GM03348 (cell line): ENCODE measurements at regions not wholly inside any gene's neighbourhood (a gene's known extent, or its start where the extent isn't known, plus 50 kb on each side); places are given as distances from the start of the nearest gene placed in this dataset.

Experiments
- DNase-seq: peaks from one replicate; pipeline ENCODE4 v3.0.0; 2012; ENCODE audit warnings: low spot score

DNA sequence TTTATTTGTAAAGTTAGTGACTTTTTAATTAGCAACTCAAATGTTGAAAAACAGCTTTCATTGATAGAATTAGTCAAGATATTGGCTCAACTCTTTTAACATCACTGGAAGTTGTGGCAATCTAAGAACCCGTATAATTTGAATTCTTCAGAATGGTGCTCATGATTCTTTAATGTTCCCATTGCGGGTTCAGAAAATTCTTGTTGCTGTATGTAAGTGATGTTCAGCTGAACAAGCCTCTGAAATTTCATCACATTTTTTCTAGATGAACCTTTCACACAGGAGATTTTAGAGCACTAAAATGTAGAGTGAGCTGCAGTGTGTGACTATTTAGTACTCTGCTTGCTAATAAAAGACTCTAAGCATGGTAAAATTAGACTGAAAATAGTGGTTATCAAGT, 1317.7 kb downstream of the FSTL5 start:
- DNase-seq, result no peak

DNA sequence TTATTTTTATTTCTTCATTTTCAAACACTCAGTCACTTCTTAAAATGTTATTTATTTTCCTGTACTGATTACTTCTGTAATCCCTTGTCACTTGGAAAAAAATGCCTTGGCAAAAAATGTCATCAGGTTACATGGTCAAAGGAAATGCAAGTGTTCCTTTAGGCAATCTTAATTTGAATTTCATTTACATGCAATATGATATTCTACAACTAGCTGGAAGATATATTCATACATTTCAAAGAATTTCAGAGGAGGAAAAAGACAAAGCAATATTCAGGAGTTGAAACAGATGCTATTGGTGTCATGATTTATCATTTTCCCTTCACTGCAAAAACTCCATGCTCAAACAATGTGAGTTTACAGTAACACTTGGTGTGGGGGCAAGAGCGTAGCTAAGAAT, 1316.6 kb downstream of the FSTL5 start:
- no peak for DNase-seq

- no peak for DNase-seq
These were observed 1315.3 kb downstream of the FSTL5 start for GRCh38 chr4:160848489-160848888.

DNA sequence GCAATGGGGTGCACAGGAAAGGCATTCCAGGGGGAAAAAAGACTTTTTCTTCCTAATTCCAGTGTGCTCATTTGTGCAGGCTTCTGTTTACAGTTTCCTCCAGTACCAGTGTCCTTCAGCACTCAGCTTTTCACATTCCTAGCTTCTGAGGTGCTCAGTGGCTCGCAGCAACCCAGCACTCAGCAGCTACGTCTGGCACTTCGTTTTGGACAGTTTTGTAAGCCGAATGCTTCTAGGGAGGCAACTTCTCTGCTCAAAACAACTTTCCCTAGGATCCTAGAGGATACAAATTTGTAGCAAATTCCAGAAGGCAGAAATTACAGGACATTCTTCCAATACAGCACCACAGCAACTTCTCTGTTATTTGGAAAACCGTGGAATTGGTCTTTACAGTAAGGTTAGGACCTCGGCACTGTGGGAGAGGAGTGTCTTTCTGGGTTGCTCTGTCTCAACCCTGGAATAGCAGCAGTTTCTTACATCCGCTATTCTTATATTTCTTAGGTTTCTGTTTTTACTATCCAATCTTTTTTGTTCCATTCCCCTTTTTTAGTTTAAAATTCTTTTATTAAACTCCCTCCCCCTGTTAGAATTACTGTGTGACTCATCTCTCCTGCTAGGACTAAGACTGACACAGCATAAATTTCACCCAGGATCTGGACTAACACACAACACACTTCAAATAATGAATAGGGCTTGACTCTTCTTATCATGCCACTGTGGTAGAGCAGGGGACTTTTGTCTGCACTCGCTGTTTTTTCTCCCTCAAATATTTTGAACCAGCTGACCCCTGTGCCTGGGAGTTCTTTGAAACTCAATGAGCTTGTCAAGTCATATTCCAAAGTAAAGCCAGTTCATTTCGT, 1314.7 kb downstream of the FSTL5 start:
- DNase-seq, result no peak

- DNase-seq, result no peak
These were observed 1299.5 kb downstream of the FSTL5 start for GRCh38 chr4:160864253-160864652.

DNA sequence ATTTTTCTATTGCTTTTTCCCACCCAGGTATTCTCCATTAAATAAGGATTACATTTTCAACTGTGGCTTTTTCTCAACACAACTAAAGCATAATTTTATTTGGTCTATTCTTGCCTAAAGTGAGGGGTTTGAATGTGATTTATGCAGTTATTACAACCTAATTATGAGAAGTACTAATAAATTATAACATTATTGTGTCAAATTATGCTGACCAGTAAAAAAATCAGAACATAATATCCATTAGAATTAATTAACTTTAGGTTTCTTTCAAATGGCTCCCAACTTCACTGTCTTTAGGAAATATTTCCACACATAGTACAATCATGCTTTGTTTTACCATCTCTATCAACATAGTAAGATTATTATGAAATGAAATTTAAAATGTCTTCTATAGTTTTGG, 1293.9 kb downstream of the FSTL5 start:
- no peak for DNase-seq

DNA sequence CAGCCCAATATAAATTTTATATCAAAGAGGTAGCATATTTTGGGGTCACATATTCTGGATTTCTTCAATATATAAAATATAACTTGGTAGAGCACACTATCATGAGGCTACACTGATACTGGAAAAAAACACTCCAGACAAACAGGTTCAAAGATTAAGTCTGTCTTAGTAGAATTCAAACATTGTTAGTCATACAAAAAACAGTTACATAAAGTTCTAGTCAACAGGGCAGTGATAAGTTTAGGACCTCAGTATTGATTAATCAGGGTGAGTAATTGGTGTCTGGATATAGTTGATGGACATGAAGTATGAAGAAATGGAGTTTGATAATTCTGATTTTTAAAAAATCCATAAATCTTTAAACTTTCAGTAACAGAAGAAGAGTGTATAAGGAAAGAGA, 1291.3 kb downstream of the FSTL5 start:
- DNase-seq, result no peak

- DNase-seq, result no peak
These were observed 1286.6 kb downstream of the FSTL5 start for GRCh38 chr4:160877087-160877790.

GRCh38 chr4:160880180-160880579, 1283.6 kb downstream of the FSTL5 start:
- no peak for DNase-seq

GRCh38 chr4:160887668-160888067, 1276.1 kb downstream of the FSTL5 start:
- no peak for DNase-seq

DNA sequence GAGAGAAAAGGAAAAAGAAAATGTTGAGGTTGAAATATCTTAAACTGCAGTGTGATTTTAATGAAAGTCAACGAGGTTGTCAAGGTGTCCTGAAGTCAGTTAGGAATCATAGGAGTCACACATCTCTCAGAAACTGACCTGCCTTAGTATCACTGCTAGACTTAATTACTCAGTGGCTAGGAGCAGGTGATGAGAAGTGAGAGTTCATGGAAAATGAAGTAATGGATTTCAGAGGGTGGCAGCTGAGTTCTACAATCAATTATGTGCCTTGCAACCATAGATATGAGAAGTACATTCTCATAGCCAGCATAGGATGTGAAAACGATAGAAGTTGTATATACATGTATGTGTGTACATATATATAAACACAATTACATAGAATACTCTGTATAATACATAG, 1269.7 kb downstream of the FSTL5 start:
- DNase-seq, result no peak

DNA sequence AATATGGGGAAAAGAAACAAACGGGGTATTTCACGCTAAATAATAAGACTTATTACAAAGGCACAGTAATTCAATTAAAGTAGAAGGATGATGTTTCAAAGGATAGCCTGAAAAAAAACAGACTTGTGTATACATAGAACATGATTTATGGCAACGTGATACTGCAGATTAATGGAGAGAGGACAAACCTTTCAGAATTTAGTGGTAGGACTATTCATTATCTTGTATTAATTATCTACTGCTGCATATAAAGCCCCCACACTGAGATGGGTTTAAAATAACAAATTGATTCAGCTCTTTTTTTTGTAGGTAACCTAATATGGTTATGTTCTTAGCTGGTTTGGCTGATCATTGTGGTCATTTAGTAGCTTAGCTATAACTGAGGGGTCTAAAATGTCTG, 1269.0 kb downstream of the FSTL5 start:
- no peak for DNase-seq

GRCh38 chr4:160927311-160927710, 1236.5 kb downstream of the FSTL5 start:
- no peak for DNase-seq

- DNase-seq, result no peak
These were observed 1235.3 kb downstream of the FSTL5 start for GRCh38 chr4:160928482-160928881.

GRCh38 chr4:160947653-160948052, 1216.1 kb downstream of the FSTL5 start:
- DNase-seq, result no peak

DNA sequence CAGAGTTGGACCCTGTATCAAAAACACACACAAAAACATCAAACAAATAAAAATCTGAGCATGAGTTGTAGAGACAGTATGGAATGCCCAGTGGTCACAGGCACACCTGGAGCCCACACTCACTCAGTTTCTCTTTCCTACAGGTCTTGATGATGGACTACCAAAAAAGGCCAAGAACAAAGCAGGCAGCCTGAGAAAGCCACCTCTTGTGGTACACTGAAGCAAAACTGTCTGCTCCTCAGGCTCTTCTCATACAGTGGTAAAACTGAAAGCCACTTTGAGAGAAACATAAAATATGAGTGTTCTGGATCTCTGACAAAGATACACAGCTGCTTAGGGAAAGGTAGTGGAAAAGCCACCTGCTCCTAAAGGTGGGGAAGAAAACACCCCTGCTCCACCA, 1206.9 kb downstream of the FSTL5 start:
- no peak for DNase-seq

GRCh38 chr4:160969925-160970324, 1193.9 kb downstream of the FSTL5 start:
- no peak for DNase-seq

DNA sequence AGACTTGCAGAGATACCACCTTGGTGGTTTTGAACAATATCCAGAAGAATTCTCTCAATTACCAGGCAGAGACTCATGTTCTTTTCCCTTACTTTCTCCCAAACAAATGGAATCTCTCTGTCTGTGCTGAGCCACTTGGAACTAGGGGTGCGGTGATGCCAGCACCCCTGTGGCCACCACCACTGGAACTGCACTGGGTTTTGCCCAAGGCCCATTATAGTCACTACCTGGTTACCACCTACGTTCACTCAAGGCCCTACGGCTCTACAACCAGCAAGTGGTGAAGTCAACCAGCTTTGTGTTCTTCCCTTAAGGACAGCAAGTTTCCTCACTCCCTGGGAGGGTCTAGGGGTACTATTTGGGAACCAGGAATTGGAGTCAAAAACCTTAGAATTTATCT, 1183.7 kb downstream of the FSTL5 start:
- DNase-seq, result no peak

- DNase-seq, result no peak
These were observed 1182.7 kb downstream of the FSTL5 start for GRCh38 chr4:160981083-160981482.

GRCh38 chr4:160983035-160983434, 1180.8 kb downstream of the FSTL5 start:
- DNase-seq, result no peak

DNA sequence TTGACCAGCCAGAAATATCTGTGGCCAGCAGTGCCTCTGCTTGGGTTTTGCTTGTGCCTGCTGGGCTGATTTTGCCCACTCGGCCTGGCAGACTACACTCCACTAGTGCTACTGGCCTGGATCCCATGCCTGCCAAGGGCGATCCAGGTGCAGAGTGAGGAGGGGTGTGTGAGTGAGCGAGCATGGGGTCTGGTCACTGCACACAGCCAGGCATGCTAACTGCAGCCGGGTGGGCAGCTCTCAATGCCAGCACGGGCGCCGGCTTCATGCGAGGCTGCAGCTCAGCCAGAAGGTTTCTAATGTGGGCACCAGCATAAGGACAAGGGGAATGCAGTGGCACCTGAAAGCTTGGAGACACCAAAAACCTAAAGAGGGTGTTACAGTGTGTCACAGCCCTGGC, 1161.4 kb downstream of the FSTL5 start:
- DNase-seq, result no peak

- DNase-seq, result no peak
These were observed 1160.3 kb downstream of the FSTL5 start for GRCh38 chr4:161003418-161004057.

DNA sequence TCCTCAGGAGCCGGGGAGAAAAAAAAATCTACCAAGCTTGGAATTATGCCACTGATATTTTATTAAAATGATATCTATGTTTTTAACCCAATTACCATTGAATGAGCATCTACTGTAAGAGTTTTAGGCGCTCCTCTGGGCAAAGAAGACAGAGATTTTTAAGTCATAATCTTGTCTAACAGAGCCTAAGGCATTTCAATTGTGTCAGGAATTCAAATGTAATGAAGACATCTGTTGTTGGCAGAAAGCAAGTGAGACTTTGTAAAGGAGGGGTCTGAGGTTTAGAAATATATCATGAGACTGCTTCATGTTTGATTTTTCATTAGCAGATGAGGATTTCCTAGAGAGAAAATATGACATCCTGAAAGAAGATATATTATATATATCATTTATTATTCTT, 1158.1 kb downstream of the FSTL5 start:
- DNase-seq, result no peak
